ENCODE measurements at regions not wholly inside any gene's neighbourhood (a gene's known extent, or its start where the extent isn't known, plus 50 kb on each side); places are given as distances from the start of the nearest gene placed in this dataset.
"Not testable (repeated sequence)": the region's sequence is repeated elsewhere in the genome, so short reads cannot be mapped to it uniquely, and the experiment has no call there.

DNA sequence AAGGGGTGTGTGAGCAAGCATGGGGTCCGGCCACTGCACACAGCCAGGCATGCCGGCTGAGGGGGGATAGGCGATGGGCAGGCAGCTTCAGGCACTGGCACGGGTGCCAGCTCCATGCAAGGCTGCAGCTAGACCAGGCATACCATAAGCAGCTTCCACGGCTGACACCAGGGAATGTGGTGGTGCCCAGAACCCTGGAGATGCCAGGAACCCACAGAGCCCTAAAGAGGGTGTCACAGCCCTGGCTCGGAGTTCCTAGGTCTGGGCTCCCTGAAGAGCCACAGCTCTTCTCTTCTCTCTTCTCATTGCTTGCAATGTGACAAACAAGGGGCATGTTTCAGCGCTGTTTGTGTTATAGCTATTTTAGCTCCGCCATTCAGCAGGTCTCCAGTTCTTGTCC lies 442.5 kb downstream of the SPATA31A1 start:
- DNase-seq (ENCODE audit: low read depth, low spot score); ATAC-seq; intact Hi-C loops (cut with micrococcal nuclease; ENCODE audit: unreplicated experiment); H3K27ac ChIP-seq (ENCODE audit: low read length); H3K27me3 ChIP-seq (ENCODE audit: control insufficient read depth, insufficient read depth, low read length); H3K36me3 ChIP-seq (ENCODE audit: control insufficient read depth, insufficient read depth, low read length); POLR2A ChIA-PET; H3K4me1 ChIP-seq (ENCODE audit: control insufficient read depth, insufficient read depth, low read length); H3K4me3 ChIP-seq (ENCODE audit: low read depth in 2 of 2, low read length in 2 of 2); H3K9me3 ChIP-seq (ENCODE audit: control insufficient read depth, insufficient read depth, low read depth, low read length); BruUV-seq (replicated peaks); in situ Hi-C loops (cut with HindIII; ENCODE audit: low pct_unique_long_range_greater_than_20kb, low sequenced_read_pairs); CTCF ChIA-PET: not testable (repeated sequence)

DNA sequence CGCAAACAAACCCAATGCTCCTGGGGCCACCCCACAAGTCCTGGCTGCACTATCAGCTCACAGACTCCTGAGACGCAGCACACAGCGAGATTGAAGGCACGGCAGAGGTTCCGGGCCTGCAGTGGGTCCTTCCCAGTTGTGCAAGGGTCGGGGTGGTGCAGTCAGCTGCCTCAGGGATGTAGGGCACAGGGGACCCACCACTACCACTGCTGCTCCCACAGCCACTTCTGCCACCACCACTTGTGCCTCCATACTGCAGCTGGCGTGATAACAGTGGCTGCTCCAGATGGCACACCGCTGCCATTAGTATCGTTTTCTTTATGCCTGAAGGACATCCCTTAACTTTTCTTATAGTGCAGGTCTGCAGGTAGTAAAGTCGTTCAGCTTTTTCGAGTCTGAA lies 443.8 kb downstream of the SPATA31A1 start:
- H3K27ac ChIP-seq (ENCODE audit: low read length); H3K4me1 ChIP-seq (ENCODE audit: control insufficient read depth, insufficient read depth, low read length); in situ Hi-C loops (cut with HindIII; ENCODE audit: low pct_unique_long_range_greater_than_20kb, low sequenced_read_pairs); intact Hi-C loops (cut with micrococcal nuclease; ENCODE audit: unreplicated experiment); H3K27me3 ChIP-seq (ENCODE audit: control insufficient read depth, insufficient read depth, low read length); H3K4me3 ChIP-seq (ENCODE audit: low read depth in 2 of 2, low read length in 2 of 2); BruUV-seq (replicated peaks); POLR2A ChIA-PET; ATAC-seq; H3K9me3 ChIP-seq (ENCODE audit: control insufficient read depth, insufficient read depth, low read depth, low read length); CTCF ChIA-PET; DNase-seq (ENCODE audit: low read depth, low spot score); H3K36me3 ChIP-seq (ENCODE audit: control insufficient read depth, insufficient read depth, low read length): not testable (repeated sequence)

DNA sequence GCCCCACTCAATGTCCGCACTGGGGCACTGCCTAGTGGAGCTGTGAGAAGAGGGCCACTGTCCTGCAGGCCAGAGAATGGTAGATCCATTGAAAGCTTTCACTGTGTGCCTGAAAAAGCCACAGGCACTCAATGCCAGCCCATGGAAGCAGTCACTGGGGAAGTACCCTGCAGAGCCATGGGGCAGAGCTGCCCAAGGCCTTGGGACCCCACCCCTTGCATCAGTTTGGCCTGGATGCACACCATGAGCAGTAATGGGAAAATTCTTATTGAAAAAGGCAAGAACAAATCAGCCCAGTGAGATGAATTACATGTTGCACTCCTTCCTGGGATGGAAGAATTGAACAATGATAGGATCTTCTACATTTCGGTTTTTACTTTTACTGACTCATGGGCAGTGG lies 447.1 kb downstream of the SPATA31A1 start:
- H3K36me3 ChIP-seq (ENCODE audit: control insufficient read depth, insufficient read depth, low read length); in situ Hi-C loops (cut with HindIII; ENCODE audit: low pct_unique_long_range_greater_than_20kb, low sequenced_read_pairs); DNase-seq (ENCODE audit: low read depth, low spot score); H3K9me3 ChIP-seq (ENCODE audit: control insufficient read depth, insufficient read depth, low read depth, low read length); intact Hi-C loops (cut with micrococcal nuclease; ENCODE audit: unreplicated experiment); CTCF ChIA-PET; POLR2A ChIA-PET; H3K27me3 ChIP-seq (ENCODE audit: control insufficient read depth, insufficient read depth, low read length); H3K4me3 ChIP-seq (ENCODE audit: low read depth in 2 of 2, low read length in 2 of 2); ATAC-seq; H3K27ac ChIP-seq (ENCODE audit: low read length); H3K4me1 ChIP-seq (ENCODE audit: control insufficient read depth, insufficient read depth, low read length); BruUV-seq (replicated peaks): not testable (repeated sequence)

DNA sequence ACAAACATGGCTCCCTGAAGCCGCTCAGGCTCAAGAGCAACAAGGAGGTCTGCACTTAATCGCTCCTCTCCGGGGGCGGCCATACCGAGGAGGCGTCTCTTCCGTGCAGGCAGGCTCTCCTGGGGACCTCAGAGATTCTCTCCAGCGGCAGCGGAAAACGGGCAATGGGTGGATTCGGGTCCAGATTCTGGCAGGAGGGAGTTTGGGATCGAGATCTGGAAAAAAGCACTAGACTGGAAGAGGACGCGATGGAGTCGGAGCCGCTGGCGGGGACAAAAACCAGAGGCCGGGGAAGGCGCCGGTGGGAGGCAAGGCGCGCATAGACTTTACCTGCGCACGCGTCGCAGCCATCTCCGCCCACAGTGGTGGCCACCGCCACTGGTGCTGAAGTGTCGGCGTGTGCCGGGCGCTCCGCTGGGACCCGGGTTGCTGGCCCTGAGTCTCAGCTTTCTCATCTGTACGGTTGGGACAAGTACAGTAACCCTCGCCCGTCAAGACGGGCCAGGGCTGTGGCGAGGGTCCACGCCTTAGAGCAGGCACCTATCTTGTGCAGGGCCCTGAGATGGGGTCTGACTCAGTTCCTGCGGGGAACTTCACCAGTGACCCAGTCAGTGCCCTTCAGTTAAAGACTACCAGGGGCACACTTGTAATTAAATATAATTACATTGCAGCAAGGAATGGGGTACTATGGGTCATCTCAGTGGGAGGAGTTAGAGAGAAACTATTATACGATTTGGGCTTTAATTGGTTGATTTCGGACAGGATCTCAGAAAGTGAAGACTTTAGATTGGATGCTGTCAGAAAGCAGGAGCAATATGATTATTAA lies 454.1 kb downstream of the SPATA31A1 start:
- POLR2A ChIA-PET; in situ Hi-C loops (cut with HindIII; ENCODE audit: low pct_unique_long_range_greater_than_20kb, low sequenced_read_pairs); ATAC-seq; H3K9me3 ChIP-seq (ENCODE audit: control insufficient read depth, insufficient read depth, low read depth, low read length); BruUV-seq (replicated peaks); H3K36me3 ChIP-seq (ENCODE audit: control insufficient read depth, insufficient read depth, low read length); intact Hi-C loops (cut with micrococcal nuclease; ENCODE audit: unreplicated experiment); H3K27me3 ChIP-seq (ENCODE audit: control insufficient read depth, insufficient read depth, low read length); H3K4me1 ChIP-seq (ENCODE audit: control insufficient read depth, insufficient read depth, low read length); CTCF ChIA-PET; DNase-seq (ENCODE audit: low read depth, low spot score): not testable (repeated sequence)
- Histone ChIP-seq H3K27ac (ENCODE audit: low read length) (peak overlapping the region; percentile 59; the same call in 1 of the 2 replicates), H3K4me3 (ENCODE audit: low read depth in 2 of 2, low read length in 2 of 2) (peak overlapping the region; percentile 44 to 60)

DNA sequence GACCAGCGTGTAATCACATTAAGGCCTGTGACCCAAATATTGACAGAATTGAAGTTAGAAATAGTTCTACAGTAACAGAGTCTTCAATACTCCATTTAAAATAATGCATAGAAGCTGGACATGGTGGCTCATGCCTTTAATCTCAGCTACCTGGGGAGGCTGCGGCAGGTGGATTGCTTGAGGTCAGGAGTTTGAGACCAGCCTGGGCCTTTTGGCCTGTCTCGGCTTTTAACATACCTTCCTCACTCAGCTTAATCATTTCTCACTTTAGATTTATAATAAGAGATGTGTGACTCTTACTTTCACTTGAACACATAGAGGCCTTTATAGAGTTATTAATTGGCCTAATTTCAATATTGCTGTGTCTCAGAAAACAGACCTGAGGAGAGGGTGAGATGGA lies 454.9 kb downstream of the SPATA31A1 start:
- H3K4me1 ChIP-seq (ENCODE audit: control insufficient read depth, insufficient read depth, low read length); H3K9me3 ChIP-seq (ENCODE audit: control insufficient read depth, insufficient read depth, low read depth, low read length); H3K27ac ChIP-seq (ENCODE audit: low read length); CTCF ChIA-PET; intact Hi-C loops (cut with micrococcal nuclease; ENCODE audit: unreplicated experiment); POLR2A ChIA-PET; DNase-seq (ENCODE audit: low read depth, low spot score); H3K4me3 ChIP-seq (ENCODE audit: low read depth in 2 of 2, low read length in 2 of 2); BruUV-seq (replicated peaks); H3K36me3 ChIP-seq (ENCODE audit: control insufficient read depth, insufficient read depth, low read length); H3K27me3 ChIP-seq (ENCODE audit: control insufficient read depth, insufficient read depth, low read length); ATAC-seq; in situ Hi-C loops (cut with HindIII; ENCODE audit: low pct_unique_long_range_greater_than_20kb, low sequenced_read_pairs): not testable (repeated sequence)

DNA sequence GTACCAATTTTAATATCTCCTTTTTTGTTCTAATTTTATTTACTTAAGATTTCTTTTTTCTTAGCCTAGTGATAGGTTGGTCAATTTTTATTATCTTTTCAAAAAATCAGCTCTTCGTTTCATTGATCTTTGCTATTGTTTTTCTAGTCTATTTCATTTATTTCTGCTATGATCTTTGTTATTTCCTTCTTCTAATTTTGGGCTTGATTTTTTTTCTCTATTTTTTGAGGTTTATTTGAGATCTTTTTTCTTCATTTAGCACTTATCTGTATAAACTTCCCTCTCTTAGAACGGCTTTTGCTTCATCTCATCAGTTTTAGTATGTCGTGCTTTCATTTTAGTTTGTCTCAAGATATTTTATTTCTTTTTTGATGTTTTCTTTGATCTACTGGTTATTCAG lies 456.1 kb downstream of the SPATA31A1 start:
- BruUV-seq (replicated peaks); H3K4me3 ChIP-seq (ENCODE audit: low read depth in 2 of 2, low read length in 2 of 2); H3K36me3 ChIP-seq (ENCODE audit: control insufficient read depth, insufficient read depth, low read length); intact Hi-C loops (cut with micrococcal nuclease; ENCODE audit: unreplicated experiment); H3K27ac ChIP-seq (ENCODE audit: low read length); H3K27me3 ChIP-seq (ENCODE audit: control insufficient read depth, insufficient read depth, low read length); H3K4me1 ChIP-seq (ENCODE audit: control insufficient read depth, insufficient read depth, low read length); DNase-seq (ENCODE audit: low read depth, low spot score); ATAC-seq; in situ Hi-C loops (cut with HindIII; ENCODE audit: low pct_unique_long_range_greater_than_20kb, low sequenced_read_pairs); H3K9me3 ChIP-seq (ENCODE audit: control insufficient read depth, insufficient read depth, low read depth, low read length); POLR2A ChIA-PET; CTCF ChIA-PET: not testable (repeated sequence)

DNA sequence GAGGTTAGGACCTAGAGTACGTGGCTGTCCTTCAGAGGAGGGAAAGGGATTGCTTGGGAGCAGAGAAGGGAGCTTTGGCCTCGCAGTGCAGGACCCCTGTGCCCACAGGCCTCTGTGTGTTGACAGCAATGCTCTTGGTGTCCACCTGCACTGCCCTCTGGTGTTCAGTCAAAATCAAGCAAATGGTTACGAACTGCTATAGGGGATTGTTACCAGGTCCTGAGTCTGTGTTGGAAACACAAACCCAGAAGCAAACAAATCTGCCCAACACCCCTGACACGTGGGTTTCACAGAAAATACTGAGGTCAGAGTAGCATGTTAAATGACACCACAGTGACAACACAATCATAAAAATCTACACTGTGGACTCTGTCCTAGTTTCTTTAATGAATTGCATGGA lies 473.0 kb downstream of the SPATA31A1 start:
- H3K27ac ChIP-seq (ENCODE audit: low read length); intact Hi-C loops (cut with micrococcal nuclease; ENCODE audit: unreplicated experiment); H3K36me3 ChIP-seq (ENCODE audit: control insufficient read depth, insufficient read depth, low read length); DNase-seq (ENCODE audit: low read depth, low spot score); H3K4me3 ChIP-seq (ENCODE audit: low read depth in 2 of 2, low read length in 2 of 2); H3K4me1 ChIP-seq (ENCODE audit: control insufficient read depth, insufficient read depth, low read length); ATAC-seq; BruUV-seq (replicated peaks); CTCF ChIA-PET; POLR2A ChIA-PET; H3K9me3 ChIP-seq (ENCODE audit: control insufficient read depth, insufficient read depth, low read depth, low read length); in situ Hi-C loops (cut with HindIII; ENCODE audit: low pct_unique_long_range_greater_than_20kb, low sequenced_read_pairs); H3K27me3 ChIP-seq (ENCODE audit: control insufficient read depth, insufficient read depth, low read length): not testable (repeated sequence)
